WERI-Rb-1 (cell line): ENCODE measurements at regions not wholly inside any gene's neighbourhood (a gene's known extent, or its start where the extent isn't known, plus 50 kb on each side); places are given as distances from the start of the nearest gene placed in this dataset.
"Not testable (repeated sequence)": the region's sequence is repeated elsewhere in the genome, so short reads cannot be mapped to it uniquely, and the experiment has no call there.

Source experiments
- DNase-seq: peaks from one replicate; pipeline ENCODE4 v3.0.0-alpha.2; 2020
- H3K27ac ChIP-seq: fragments of 250-450 bp; sonication (Bioruptor Pico); 2 replicates; pipeline ENCODE4 v1.5.1; 2020; ENCODE audit warnings: mild to moderate bottlenecking, moderate library complexity
- H3K27me3 ChIP-seq: fragments of 250-450 bp; sonication (Bioruptor Pico); 2 replicates; pipeline ENCODE4 v1.5.1; 2021; ENCODE audit warnings: mild to moderate bottlenecking, low read depth, moderate library complexity; ENCODE audit not compliant: insufficient read depth, severe bottlenecking
- H3K36me3 ChIP-seq: fragments of 250-450 bp; sonication (Bioruptor Pico); 2 replicates; pipeline ENCODE4 v1.5.1; 2020; ENCODE audit warnings: mild to moderate bottlenecking, moderate library complexity
- H3K4me3 ChIP-seq: 2 replicates; pipeline ENCODE4 v1.5.1; 2011; ENCODE audit warnings: low read depth, mild to moderate bottlenecking, control low read depth, low read length
- H3K9me3 ChIP-seq: fragments of 250-450 bp; sonication (Bioruptor Pico); 2 replicates; pipeline ENCODE4 v1.5.1; 2021; ENCODE audit warnings: mild to moderate bottlenecking, moderate library complexity; ENCODE audit not compliant: severe bottlenecking
- CTCF ChIP-seq: IDR thresholded peaks from 2 replicates; pipeline ENCODE4 v1.5.1; 2011; ENCODE audit warnings: low read depth, mild to moderate bottlenecking, control low read depth, inconsistent platforms, low read length

- no peak for DNase-seq
- Histone ChIP-seq H3K4me3 (no peak overlapping the region), H3K9me3 (no peaks in the 10 kb centered on the region), H3K27me3 (no peaks in the 10 kb centered on the region), H3K36me3 (no peaks in the 10 kb centered on the region), H3K27ac (no peak overlapping the region)
- TF ChIP-seq CTCF, result no peak
Measured at GRCh38 chr5:57002959-57003485, 51.1 kb upstream of the MIER3 start.

- H3K4me3 ChIP-seq, H3K9me3 ChIP-seq, DNase-seq, H3K27me3 ChIP-seq, H3K36me3 ChIP-seq, H3K27ac ChIP-seq: not testable (repeated sequence)
Measured at GRCh38 chr5:57003566-57003965, 51.6 kb upstream of the MIER3 start.

GRCh38 chr5:57004800-57005199 is 52.9 kb upstream of the MIER3 start:
- Histone ChIP-seq H3K4me3 (no peak overlapping the region), H3K36me3 (no peaks in the 10 kb centered on the region), H3K27ac (no peak overlapping the region), H3K9me3 (no peaks in the 10 kb centered on the region), H3K27me3 (no peaks in the 10 kb centered on the region)
- DNase-seq, result no peak
- TF ChIP-seq CTCF, result no peak

GRCh38 chr5:57007344-57007743 is 55.4 kb upstream of the MIER3 start:
- no peak for DNase-seq
- H3K27me3 ChIP-seq, result no peaks in the 10 kb centered on the region
- H3K4me3 ChIP-seq, result no peak overlapping the region
- TF ChIP-seq CTCF, result no peak
- no peaks in the 10 kb centered on the region for H3K36me3 ChIP-seq
- no peaks in the 10 kb centered on the region for H3K9me3 ChIP-seq
- no peak overlapping the region for H3K27ac ChIP-seq

GRCh38 chr5:57009811-57010210 is 57.9 kb upstream of the MIER3 start:
- DNase-seq, result no peak
- Histone ChIP-seq H3K4me3 (no peak overlapping the region), H3K36me3 (no peaks in the 10 kb centered on the region), H3K27me3 (no peaks in the 10 kb centered on the region), H3K9me3 (no peaks in the 10 kb centered on the region), H3K27ac (no peak overlapping the region)
- no peak for TF ChIP-seq CTCF

DNA sequence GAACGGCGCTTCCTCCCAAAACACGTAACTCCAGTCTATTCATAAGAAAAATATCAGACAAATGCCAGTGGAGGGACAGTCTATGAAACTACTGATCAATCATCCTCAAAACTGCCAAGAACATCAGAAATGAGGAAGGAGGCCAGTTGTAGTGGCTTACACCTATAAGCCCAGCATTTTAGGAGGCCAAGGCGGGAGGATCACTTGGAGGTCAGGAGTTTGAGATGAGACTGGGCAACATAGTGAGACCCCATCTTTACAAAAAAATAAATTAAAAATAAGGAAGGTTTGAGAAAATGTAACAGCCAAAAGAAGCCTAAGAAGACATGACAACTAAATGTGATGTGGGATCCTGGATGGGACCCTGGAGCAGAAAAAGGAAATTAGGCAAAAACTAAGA is 58.9 kb upstream of the MIER3 start:
- no peak overlapping the region for H3K27ac ChIP-seq
- H3K9me3 ChIP-seq, result no peaks in the 10 kb centered on the region
- H3K4me3 ChIP-seq, result no peak overlapping the region
- no peak for DNase-seq
- H3K36me3 ChIP-seq, result no peaks in the 10 kb centered on the region
- TF ChIP-seq CTCF, result no peak
- H3K27me3 ChIP-seq, result no peaks in the 10 kb centered on the region
